Neutrophil (primary cell): ENCODE measurements at regions not wholly inside any gene's neighbourhood (a gene's known extent, or its start where the extent isn't known, plus 50 kb on each side); places are given as distances from the start of the nearest gene placed in this dataset.

Experiments used
- H3K27ac ChIP-seq: fragments of 200-600 bp; sonication (generic); 2 replicates; pipeline ENCODE4 v1.5.1; 2016; ENCODE audit warnings: mild to moderate bottlenecking, moderate library complexity
- H3K27me3 ChIP-seq: fragments of 200-600 bp; sonication (generic); 2 replicates; pipeline ENCODE4 v1.6.0; 2016; ENCODE audit warnings: mild to moderate bottlenecking
- H3K36me3 ChIP-seq: fragments of 200-600 bp; sonication (generic); 2 replicates; pipeline ENCODE4 v1.5.1; 2017
- H3K4me1 ChIP-seq, 2 experiments: fragments of 200-600 bp in 1 of 2; sonication (generic) in 1 of 2; 1 replicate in 1 of 2; 2 replicates in 1 of 2; pipeline versions ENCODE4 v1.5.1 to v1.6.1; 2013 to 2016; ENCODE audit warnings: low read depth in 1 of 2, low read length in 1 of 2, mild to moderate bottlenecking in 1 of 2, moderate library complexity in 1 of 2; ENCODE audit not compliant: control insufficient read depth in 1 of 2, insufficient read depth in 1 of 2
- H3K4me3 ChIP-seq, 2 experiments: fragments of 200-600 bp in 1 of 2; sonication (generic) in 1 of 2; 1 replicate in 1 of 2; 2 replicates in 1 of 2; pipeline ENCODE4 v1.5.1; 2013 to 2016; ENCODE audit warnings: low read depth in 1 of 2, low read length in 1 of 2, mild to moderate bottlenecking in 1 of 2, moderate library complexity in 1 of 2
- H3K9me3 ChIP-seq: fragments of 200-600 bp; sonication (generic); 2 replicates; pipeline ENCODE4 v1.5.1; 2016
- CTCF ChIP-seq: fragments of 200-600 bp; sonication (generic); IDR thresholded peaks from 2 replicates; pipeline ENCODE4 v1.5.1; 2016; ENCODE audit warnings: antibody characterized with exemption

GRCh38 chr6:166687070-166687878 lies 60.2 kb upstream of the RPS6KA2 start:
- no peak for TF ChIP-seq CTCF
- Histone ChIP-seq H3K27ac (peak overlapping the region; percentile 26), H3K4me1 (peaks cover 8 to 38% of the 10 kb centered on the region in 2 experiments)

GRCh38 chr6:166686317-166686716 lies 59.3 kb upstream of the RPS6KA2 start:
- Histone ChIP-seq H3K27me3 (no peaks in the 10 kb centered on the region), H3K4me1 (peaks cover 15 to 47% of the 10 kb centered on the region in 2 experiments), H3K4me3 (no peak overlapping the region), H3K36me3 (no peaks in the 10 kb centered on the region), H3K9me3 (no peaks in the 10 kb centered on the region), H3K27ac (peak overlapping the region; percentile 26)
- no peak for TF ChIP-seq CTCF

More at GRCh38 chr6:166687070-166687878, 60.2 kb upstream of the RPS6KA2 start:
- Histone ChIP-seq H3K36me3 (no peaks in the 10 kb centered on the region), H3K4me3 (no peak overlapping the region), H3K9me3 (no peaks in the 10 kb centered on the region), H3K27me3 (no peaks in the 10 kb centered on the region)

GRCh38 chr6:166684866-166685265 lies 57.8 kb upstream of the RPS6KA2 start:
- H3K4me3 ChIP-seq, result no peak overlapping the region

GRCh38 chr6:166684170-166684569 lies 57.1 kb upstream of the RPS6KA2 start:
- TF ChIP-seq CTCF, result no peak
- H3K27ac ChIP-seq, result no peak overlapping the region
- H3K4me3 ChIP-seq, result no peak overlapping the region
- peaks cover 25 to 65% of the 10 kb centered on the region in 2 experiments for H3K4me1 ChIP-seq
- H3K27me3 ChIP-seq, result no peaks in the 10 kb centered on the region
- no peaks in the 10 kb centered on the region for H3K36me3 ChIP-seq
- no peaks in the 10 kb centered on the region for H3K9me3 ChIP-seq

More at GRCh38 chr6:166684866-166685265, 57.8 kb upstream of the RPS6KA2 start:
- Histone ChIP-seq H3K27ac (no peak overlapping the region), H3K4me1 (peaks cover 25 to 61% of the 10 kb centered on the region in 2 experiments), H3K36me3 (no peaks in the 10 kb centered on the region), H3K27me3 (no peaks in the 10 kb centered on the region), H3K9me3 (no peaks in the 10 kb centered on the region)
- TF ChIP-seq CTCF, result no peak

GRCh38 chr6:166683477-166683876 lies 56.4 kb upstream of the RPS6KA2 start:
- H3K27ac ChIP-seq, result peak overlapping the region; percentile 89
- no peaks in the 10 kb centered on the region for H3K9me3 ChIP-seq
- no peak overlapping the region for H3K4me3 ChIP-seq
- no peak for TF ChIP-seq CTCF
- peaks cover 25 to 65% of the 10 kb centered on the region in 2 experiments for H3K4me1 ChIP-seq
- H3K36me3 ChIP-seq, result no peaks in the 10 kb centered on the region
- H3K27me3 ChIP-seq, result no peaks in the 10 kb centered on the region
